CD4-positive, alpha-beta T cell treated with Interleukin-15 for 4 hours (primary cell): ENCODE measurements at regions not wholly inside any gene's neighbourhood (a gene's known extent, or its start where the extent isn't known, plus 50 kb on each side); places are given as distances from the start of the nearest gene placed in this dataset.

Source experiments
- DNase-seq: peaks from one replicate; pipeline ENCODE4 v3.0.0-alpha.2; 2020; ENCODE audit warnings: low spot score

- DNase-seq = no peak
Measured at GRCh38 chr7:22624781-22625180, 102.2 kb upstream of the IL6 start.

- DNase-seq = no peak
Measured at GRCh38 chr7:22622116-22622785, 104.7 kb upstream of the IL6 start.

- DNase-seq = no peak
Measured at GRCh38 chr7:22618528-22618927, 108.5 kb upstream of the IL6 start.

- no peak for DNase-seq
Measured at GRCh38 chr7:22617166-22617565, 109.8 kb upstream of the IL6 start.

- DNase-seq = no peak
Measured at GRCh38 chr7:22613496-22613895, 113.5 kb upstream of the IL6 start.

- no peak for DNase-seq
Measured at GRCh38 chr7:22612776-22613175, 112.8 kb upstream of the STEAP1B start.

- no peak for DNase-seq
Measured at GRCh38 chr7:22611758-22612079, 111.7 kb upstream of the STEAP1B start.

GRCh38 chr7:22610951-22611757 lies 111.2 kb upstream of the STEAP1B start:
- DNase-seq = no peak

GRCh38 chr7:22610263-22610662 lies 110.3 kb upstream of the STEAP1B start:
- no peak for DNase-seq

- DNase-seq = no peak
Measured at GRCh38 chr7:22607180-22607579, 107.2 kb upstream of the STEAP1B start.

- no peak for DNase-seq
Measured at GRCh38 chr7:22604246-22604645, 104.3 kb upstream of the STEAP1B start.

GRCh38 chr7:22601812-22602565 lies 102.0 kb upstream of the STEAP1B start:
- no peak for DNase-seq

- DNase-seq = no peak
Measured at GRCh38 chr7:22601408-22601807, 101.4 kb upstream of the STEAP1B start.

- no peak for DNase-seq
Measured at GRCh38 chr7:22601003-22601402, 101.0 kb upstream of the STEAP1B start.

GRCh38 chr7:22598318-22598920 lies 98.4 kb upstream of the STEAP1B start:
- no peak for DNase-seq

GRCh38 chr7:22597844-22598243 lies 97.9 kb upstream of the STEAP1B start:
- no peak for DNase-seq

- DNase-seq = no peak
Measured at GRCh38 chr7:22596763-22597400, 96.9 kb upstream of the STEAP1B start.

- no peak for DNase-seq
Measured at GRCh38 chr7:22594020-22594419, 94.0 kb upstream of the STEAP1B start.

- DNase-seq = no peak
Measured at GRCh38 chr7:22591271-22591670, 91.3 kb upstream of the STEAP1B start.

GRCh38 chr7:22589641-22590201 lies 89.7 kb upstream of the STEAP1B start:
- no peak for DNase-seq

- DNase-seq = no peak
Measured at GRCh38 chr7:22588351-22588750, 88.4 kb upstream of the STEAP1B start.

GRCh38 chr7:22587322-22587721 lies 87.3 kb upstream of the STEAP1B start:
- DNase-seq = no peak
